Stimulated activated naive CD8-positive, alpha-beta T cell treated with anti-CD3 and anti-CD28 coated beads, Interleukin-15, amount 100 ng/mL, for 72 hours (primary cell): ENCODE measurements at regions not wholly inside any gene's neighbourhood (a gene's known extent, or its start where the extent isn't known, plus 50 kb on each side); places are given as distances from the start of the nearest gene placed in this dataset.
"Not testable (repeated sequence)": the region's sequence is repeated elsewhere in the genome, so short reads cannot be mapped to it uniquely, and the experiment has no call there.

ENCODE experiments used
- ATAC-seq: fragments of 150-1000 bp; cut with Tn5 transposase; 2 replicates; pipeline ENCODE4 v1.10.0; 2021; ENCODE audit warnings: mild to moderate bottlenecking, moderate library complexity
- DNase-seq, 2 donors: peaks; one replicate each; pipeline ENCODE4 v3.0.0; 2021 to 2022
- H3K27ac Mint-ChIP-seq, 2 donors: one replicate each; pipeline ENCODE4 v1.8.0; 2022; ENCODE audit warnings: mild to moderate bottlenecking in 2 of 2, mixed read lengths in 2 of 2, moderate library complexity in 2 of 2
- H3K27me3 Mint-ChIP-seq: one replicate; pipeline ENCODE4 v1.8.0; 2022; ENCODE audit warnings: mixed read lengths
- H3K4me1 Mint-ChIP-seq: one replicate; pipeline ENCODE4 v1.8.0; 2022; ENCODE audit warnings: mild to moderate bottlenecking, mixed read lengths
- H3K4me3 Mint-ChIP-seq, 2 donors: one replicate each; pipeline ENCODE4 v1.8.0; 2022; ENCODE audit warnings: mild to moderate bottlenecking in 2 of 2, mixed read lengths in 2 of 2, moderate library complexity in 1 of 2
- H3K9me3 Mint-ChIP-seq, 2 donors: one replicate each; pipeline ENCODE4 v1.8.0; 2022; ENCODE audit warnings: mixed read lengths in 2 of 2

DNA sequence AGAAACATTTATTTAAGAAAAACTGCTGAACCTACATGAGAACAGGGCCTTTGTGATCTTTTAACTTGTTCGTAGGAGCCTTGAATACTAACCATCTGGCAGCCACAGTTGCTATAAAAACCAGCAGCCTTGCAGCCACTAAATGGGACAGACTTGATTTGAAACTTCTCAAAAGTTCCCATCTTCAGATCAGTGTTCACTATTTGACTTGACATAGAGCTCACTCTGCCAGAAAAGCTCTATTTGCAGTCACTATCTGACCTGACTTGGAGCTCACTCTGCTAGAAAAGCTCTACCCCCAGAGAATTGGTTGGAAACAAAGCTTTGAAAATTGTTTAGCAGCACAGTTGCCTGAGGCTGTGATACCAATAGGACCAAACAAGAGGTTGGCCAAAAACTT, 119.3 kb upstream of the F13A1 start:
- H3K27ac Mint-ChIP-seq = no peak overlapping the region
- peaks cover 0 to 8% of the 10 kb centered on the region in 2 donors for H3K9me3 Mint-ChIP-seq
- H3K27me3 Mint-ChIP-seq = no peaks in the 10 kb centered on the region
- H3K4me1 Mint-ChIP-seq = no peaks in the 10 kb centered on the region
- no peak for ATAC-seq
- DNase-seq = no peak
- H3K4me3 Mint-ChIP-seq = no peak overlapping the region

DNA sequence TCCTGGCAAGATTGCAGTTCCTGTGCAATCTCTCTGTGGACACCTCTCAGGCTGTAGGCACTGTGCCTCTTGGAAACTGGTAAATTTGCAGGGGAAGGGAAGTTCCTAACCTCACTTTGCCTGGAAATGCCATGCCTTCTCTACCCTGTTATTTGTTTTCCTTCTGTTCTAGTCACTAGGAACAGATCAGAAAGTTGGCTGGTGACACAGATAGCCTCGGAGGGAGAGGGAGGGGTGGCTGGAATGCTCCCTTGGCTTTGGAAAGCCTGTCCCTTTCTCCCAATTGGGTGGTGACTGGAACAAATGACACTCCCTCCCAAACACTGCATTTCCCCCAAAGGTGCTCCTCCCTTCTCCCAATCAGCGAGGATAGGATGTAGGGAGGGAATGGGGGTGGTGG, 131.5 kb upstream of the F13A1 start:
- DNase-seq (no peak), ATAC-seq (no peak)
- H3K9me3 Mint-ChIP-seq = no peaks in the 10 kb centered on the region
- H3K4me3 Mint-ChIP-seq = no peak overlapping the region
- H3K4me1 Mint-ChIP-seq = no peaks in the 10 kb centered on the region
- H3K27ac Mint-ChIP-seq = no peak overlapping the region
- peaks cover 20% of the 10 kb centered on the region for H3K27me3 Mint-ChIP-seq

DNA sequence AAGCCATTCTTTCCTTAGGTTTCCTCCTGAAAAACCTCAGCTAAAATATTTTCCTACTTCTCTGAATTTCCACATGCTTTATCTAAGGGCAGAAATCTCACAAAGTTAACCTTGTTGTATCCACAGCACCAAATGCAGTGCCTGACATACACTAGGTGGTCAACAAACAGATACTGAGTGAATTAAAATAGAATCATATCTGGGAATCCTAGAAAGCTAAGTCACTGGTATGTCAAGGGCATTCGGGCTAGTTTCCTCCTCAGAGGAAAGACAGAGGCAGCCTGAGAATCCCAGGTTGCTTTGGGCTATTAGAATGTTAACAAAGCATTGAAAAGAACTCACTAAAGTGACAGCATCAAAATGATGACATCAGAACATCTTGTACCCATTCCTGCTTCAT, 132.7 kb upstream of the F13A1 start:
- H3K4me1 Mint-ChIP-seq = no peaks in the 10 kb centered on the region
- no peak for ATAC-seq
- H3K27ac Mint-ChIP-seq = no peak overlapping the region
- DNase-seq = no peak
- no peaks in the 10 kb centered on the region for H3K9me3 Mint-ChIP-seq
- H3K4me3 Mint-ChIP-seq = no peak overlapping the region
- peaks cover 26% of the 10 kb centered on the region for H3K27me3 Mint-ChIP-seq

DNA sequence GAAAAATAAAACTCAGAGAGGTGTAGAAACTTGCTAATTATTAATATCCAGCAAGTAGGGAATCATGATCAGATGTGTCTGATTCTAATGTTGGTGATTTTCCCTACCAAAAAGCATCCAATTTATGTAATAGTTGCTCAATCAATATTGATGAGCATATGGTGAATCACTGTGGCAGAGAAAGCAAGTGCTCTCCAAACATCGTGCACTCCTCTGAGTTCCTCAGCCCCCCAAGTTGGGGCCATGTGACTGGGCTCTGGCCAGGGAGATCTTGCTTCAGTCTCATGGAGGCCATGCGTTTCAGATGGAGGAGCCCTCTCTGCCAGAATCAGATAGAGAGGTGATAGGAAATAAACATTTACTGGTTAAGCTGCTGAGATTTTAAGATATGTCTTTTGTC, 133.2 kb upstream of the LY86 start:
- Mint-ChIP-seq H3K27ac (no peak overlapping the region), H3K27me3 (peaks cover 30% of the 10 kb centered on the region), H3K4me1 (no peaks in the 10 kb centered on the region), H3K4me3 (no peak overlapping the region), H3K9me3 (no peaks in the 10 kb centered on the region)
- ATAC-seq = no peak
- no peak for DNase-seq

DNA sequence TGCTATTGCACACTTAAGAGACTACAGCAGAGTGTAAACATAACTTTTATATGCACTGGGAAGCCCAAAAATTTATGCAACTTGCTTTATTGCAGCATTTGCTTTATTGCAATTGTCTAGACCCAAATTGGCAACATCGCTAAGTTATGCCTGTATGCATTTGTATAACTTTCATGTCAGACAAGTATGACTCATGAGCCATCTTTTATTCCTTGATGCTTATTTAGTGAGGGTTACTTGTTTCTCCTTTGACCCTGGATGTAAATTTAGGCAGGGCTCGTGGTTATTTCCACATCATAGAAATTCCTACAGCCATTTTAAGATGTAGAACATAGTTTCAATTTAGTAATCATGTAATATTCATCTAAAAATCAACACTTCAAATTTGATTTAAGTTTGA, 130.3 kb upstream of the LY86 start:
- H3K27ac Mint-ChIP-seq = no peak overlapping the region
- H3K4me1 Mint-ChIP-seq = no peaks in the 10 kb centered on the region
- no peaks in the 10 kb centered on the region for H3K9me3 Mint-ChIP-seq
- peaks cover 41% of the 10 kb centered on the region for H3K27me3 Mint-ChIP-seq
- H3K4me3 Mint-ChIP-seq = no peak overlapping the region
- ATAC-seq (no peak), DNase-seq (no peak)

DNA sequence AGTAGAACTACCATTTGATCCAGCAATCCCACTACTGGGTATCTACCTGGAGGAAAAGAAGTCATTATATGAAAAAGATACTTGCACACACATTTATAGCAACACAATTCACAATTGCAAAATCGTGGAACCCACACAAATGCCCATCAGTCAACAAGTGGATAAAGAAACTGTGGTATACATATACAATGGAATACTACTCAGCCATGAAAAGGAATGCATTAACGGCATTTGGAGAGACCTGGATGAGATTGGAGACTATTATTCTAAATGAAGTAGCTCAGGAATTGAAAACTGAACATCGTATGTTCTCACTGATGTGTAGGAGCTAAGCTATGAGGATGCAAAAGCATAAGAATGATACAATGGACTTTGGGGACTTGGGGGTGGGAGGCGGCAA, 128.6 kb upstream of the LY86 start:
- H3K27ac Mint-ChIP-seq, H3K4me1 Mint-ChIP-seq, H3K4me3 Mint-ChIP-seq, ATAC-seq, H3K9me3 Mint-ChIP-seq, DNase-seq: not testable (repeated sequence)
- peaks cover 47% of the 10 kb centered on the region for H3K27me3 Mint-ChIP-seq

DNA sequence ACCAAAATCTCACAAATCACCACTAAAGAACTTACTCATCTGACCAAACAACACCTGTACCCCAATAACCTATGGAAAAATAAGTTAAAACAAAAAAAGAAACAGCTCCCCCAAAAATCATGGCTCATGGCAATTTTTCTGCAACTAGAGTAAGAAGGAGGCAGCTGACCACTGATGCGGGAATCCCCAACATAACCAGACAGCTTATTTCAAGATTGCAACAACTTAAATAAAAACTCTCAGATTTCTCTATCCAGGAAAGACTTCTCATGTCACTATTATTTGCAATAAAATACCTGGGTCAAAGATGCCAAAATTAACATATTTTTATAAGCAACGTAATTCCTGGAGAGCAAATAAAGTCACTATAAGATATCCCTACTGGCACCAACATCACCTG, 128.1 kb upstream of the LY86 start:
- H3K27ac Mint-ChIP-seq = no peak overlapping the region
- H3K27me3 Mint-ChIP-seq = peaks cover 49% of the 10 kb centered on the region
- H3K9me3 Mint-ChIP-seq = no peaks in the 10 kb centered on the region
- no peak overlapping the region for H3K4me3 Mint-ChIP-seq
- H3K4me1 Mint-ChIP-seq = no peaks in the 10 kb centered on the region
- DNase-seq = no peak
- ATAC-seq = no peak

DNA sequence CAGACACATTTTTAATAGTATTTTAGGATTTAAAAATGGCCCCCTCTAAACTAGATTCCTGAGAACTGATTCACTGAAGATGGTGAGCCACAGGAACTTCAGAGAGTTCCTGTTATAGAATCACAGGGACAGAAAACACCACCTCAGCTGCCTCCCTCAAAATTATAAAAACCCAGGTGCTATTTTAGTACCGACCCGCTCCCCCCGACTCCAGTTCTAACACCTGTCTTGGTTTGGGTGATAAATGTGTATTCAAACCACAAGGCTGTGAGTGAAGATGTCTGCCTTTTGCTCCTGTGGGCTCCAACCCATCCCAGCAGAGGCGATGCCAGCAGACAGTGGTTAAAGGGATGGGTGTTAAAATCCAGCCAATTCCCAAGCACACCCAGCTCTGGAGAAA, 127.4 kb upstream of the LY86 start:
- H3K4me1 Mint-ChIP-seq = no peaks in the 10 kb centered on the region
- H3K27ac Mint-ChIP-seq = no peak overlapping the region
- no peak overlapping the region for H3K4me3 Mint-ChIP-seq
- ATAC-seq (no peak), DNase-seq (no peak)
- peaks cover 51% of the 10 kb centered on the region for H3K27me3 Mint-ChIP-seq
- no peaks in the 10 kb centered on the region for H3K9me3 Mint-ChIP-seq

DNA sequence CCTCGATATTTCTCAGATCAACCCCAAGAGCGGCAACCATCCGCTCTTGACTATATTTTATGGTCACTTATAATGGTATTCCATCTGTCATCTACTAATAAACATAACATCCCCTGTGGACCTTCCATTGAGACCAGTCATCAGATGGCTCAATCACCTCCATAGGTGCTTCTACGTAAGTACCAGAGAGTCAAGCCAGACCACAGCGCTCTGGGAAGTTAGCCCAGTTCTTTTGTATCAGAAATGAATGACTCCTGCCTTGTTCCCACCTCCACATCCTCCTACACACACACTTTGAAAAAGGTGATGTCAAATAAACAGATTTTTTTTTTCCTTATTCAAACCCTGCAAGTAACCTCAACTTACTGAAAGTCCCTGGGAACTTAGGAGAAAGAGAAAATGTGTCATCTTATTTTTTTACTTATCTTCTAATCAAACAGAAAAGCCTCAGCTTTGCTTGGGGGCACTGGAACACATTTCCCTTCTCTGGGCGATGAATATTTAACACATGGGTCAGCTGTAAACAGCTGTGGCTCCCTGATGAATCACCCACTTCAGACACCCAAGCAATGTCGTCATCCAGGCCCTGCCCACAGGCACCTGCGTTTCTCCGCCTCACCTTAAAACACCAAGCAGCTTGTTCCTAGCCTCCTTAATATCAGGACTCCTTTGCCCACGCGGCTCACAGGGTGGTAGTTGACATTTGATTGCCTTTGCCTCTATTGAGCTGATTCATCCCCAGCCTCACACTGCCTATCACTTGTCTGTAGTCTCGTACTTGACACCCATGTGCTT, 121.4 kb upstream of the LY86 start:
- Mint-ChIP-seq H3K4me3 (no peak overlapping the region), H3K4me1 (peaks cover 8% of the 10 kb centered on the region), H3K9me3 (peaks cover 5 to 16% of the 10 kb centered on the region in 2 donors), H3K27ac (no peak overlapping the region), H3K27me3 (peaks cover 31% of the 10 kb centered on the region)
- DNase-seq (peak in 1 of 2 donors; percentile 13), ATAC-seq (peak; percentile 58)

DNA sequence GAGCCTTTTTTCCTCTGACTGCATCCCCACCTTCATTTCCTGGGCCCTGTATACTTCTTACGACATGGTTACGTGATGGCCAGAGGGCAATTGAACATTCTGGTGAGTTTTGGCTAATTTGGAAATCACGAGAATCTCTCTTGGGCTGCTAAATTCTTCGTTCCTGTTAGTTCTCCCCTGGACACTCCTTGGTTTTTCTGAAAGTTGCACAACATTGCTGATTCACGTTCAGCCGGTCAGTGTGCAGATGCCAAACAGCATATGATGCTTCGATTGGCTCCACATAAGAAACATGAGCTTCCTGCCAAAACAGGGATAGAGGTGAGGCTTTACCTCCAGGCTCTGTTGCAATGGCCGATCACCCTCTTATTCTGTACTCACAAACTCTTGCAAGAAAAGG, 119.4 kb upstream of the LY86 start:
- ATAC-seq = no peak
- H3K27me3 Mint-ChIP-seq = peaks cover 25% of the 10 kb centered on the region
- DNase-seq = no peak
- no peak overlapping the region for H3K27ac Mint-ChIP-seq
- H3K9me3 Mint-ChIP-seq = peaks cover 5 to 16% of the 10 kb centered on the region in 2 donors
- no peak overlapping the region for H3K4me3 Mint-ChIP-seq
- peaks cover 8% of the 10 kb centered on the region for H3K4me1 Mint-ChIP-seq

DNA sequence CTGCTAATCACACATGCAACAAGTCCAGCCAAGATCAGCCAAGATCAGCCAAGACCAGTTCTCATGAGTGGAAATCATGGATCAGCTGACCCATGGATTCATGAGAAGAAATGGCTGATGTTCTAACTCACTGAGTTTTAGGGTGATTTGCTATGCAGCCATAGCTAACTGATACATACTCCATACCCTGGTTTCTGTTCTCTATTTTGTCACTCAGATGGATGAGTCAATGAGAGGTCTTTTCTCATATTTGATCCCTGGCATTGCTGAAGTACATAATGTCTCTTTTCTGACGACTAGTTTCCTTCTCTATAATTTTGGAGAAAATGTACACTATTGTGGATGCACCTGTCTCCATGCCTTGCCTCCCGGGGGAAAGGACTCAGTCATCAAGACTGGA, 118.4 kb upstream of the LY86 start:
- Mint-ChIP-seq H3K27me3 (peaks cover 18% of the 10 kb centered on the region), H3K27ac (no peak overlapping the region), H3K4me1 (peaks cover 8% of the 10 kb centered on the region), H3K4me3 (no peak overlapping the region), H3K9me3 (peaks cover 5 to 16% of the 10 kb centered on the region in 2 donors)
- no peak for DNase-seq
- no peak for ATAC-seq

DNA sequence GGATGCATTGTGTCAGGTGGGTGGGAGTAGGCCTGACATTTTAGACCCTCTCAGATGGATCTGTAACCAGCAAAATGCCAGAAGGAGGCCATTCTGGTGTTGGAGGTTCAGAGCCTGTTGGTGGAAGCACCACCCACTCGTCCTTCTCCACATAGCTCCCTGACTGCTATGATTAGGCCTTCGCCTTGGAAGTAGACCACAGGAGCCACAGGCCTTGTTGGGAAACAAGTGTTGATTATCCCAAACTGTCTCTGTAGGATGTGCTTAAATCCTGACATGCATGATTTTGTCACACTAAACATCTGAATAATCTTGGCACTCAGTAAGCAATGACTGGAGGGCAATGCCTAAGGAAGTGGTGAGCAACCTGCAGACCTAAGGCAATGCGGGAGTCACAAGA, 117.2 kb upstream of the LY86 start:
- Mint-ChIP-seq H3K27ac (no peak overlapping the region), H3K27me3 (peaks cover 13% of the 10 kb centered on the region), H3K9me3 (peaks cover 5 to 16% of the 10 kb centered on the region in 2 donors), H3K4me3 (no peak overlapping the region), H3K4me1 (peaks cover 8% of the 10 kb centered on the region)
- ATAC-seq (no peak), DNase-seq (no peak)

DNA sequence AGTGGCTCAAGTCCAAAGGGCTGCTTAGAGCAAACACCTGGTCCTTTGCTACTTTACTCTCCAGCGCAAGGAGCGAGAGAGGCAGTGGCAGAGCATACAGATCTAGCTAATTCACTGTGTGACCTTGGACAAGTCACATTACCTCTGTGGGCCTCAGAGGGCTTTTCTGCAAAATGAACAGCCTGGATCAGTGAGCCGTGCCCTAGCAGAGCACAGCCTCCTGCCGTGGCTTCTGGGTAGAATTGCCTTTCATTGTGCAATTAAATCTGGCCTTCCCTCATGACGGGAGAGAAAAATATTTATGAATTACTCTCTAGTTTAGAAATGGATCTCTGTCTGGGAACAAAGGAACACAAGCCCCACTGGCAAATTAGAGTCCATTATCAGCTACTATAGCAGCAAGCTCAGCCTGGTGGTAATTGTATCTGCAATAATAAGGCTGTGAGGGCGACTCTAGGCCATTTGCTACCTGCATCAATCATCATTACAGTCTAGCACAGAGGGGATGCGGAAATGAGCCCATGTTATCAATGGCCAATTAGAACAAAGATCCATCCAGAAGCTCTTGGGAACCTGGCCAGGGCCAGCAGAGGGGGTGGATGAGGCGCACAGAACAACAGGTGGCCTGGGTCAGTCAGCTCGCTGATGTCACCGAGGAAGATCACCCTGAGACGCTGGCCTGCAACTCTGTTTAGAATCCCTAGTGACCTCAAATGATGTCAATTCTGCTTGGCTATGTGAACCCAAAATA, 114.2 kb upstream of the LY86 start:
- H3K27me3 Mint-ChIP-seq = peaks cover 12% of the 10 kb centered on the region
- H3K4me1 Mint-ChIP-seq = no peaks in the 10 kb centered on the region
- H3K4me3 Mint-ChIP-seq = no peak overlapping the region
- H3K9me3 Mint-ChIP-seq = peaks cover 5 to 16% of the 10 kb centered on the region in 2 donors
- ATAC-seq = no peak
- no peak overlapping the region for H3K27ac Mint-ChIP-seq
- no peak for DNase-seq

DNA sequence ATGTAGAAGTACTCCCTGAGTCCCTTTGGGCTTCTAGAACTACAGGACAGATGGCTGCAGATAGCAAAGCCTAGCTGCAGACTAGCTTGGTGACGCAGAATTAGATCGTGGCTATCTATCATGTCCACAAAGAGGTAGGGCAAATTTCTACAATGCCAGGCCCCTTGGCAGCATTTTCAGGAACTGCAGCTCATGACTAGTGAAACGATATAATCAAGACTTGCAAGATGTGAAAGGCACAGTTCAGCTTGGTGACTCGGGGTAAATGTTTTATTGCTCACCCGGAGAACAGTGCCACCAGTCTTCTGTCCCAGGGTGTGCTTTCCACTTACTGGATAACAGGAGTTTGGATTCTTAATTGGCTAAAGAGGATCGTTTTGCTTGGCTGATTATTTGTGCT, 108.7 kb upstream of the LY86 start:
- ATAC-seq = no peak
- no peak overlapping the region for H3K27ac Mint-ChIP-seq
- H3K4me1 Mint-ChIP-seq = no peaks in the 10 kb centered on the region
- no peak for DNase-seq
- H3K27me3 Mint-ChIP-seq = peaks cover 23% of the 10 kb centered on the region
- peaks cover 7 to 9% of the 10 kb centered on the region in 2 donors for H3K9me3 Mint-ChIP-seq
- no peak overlapping the region for H3K4me3 Mint-ChIP-seq

DNA sequence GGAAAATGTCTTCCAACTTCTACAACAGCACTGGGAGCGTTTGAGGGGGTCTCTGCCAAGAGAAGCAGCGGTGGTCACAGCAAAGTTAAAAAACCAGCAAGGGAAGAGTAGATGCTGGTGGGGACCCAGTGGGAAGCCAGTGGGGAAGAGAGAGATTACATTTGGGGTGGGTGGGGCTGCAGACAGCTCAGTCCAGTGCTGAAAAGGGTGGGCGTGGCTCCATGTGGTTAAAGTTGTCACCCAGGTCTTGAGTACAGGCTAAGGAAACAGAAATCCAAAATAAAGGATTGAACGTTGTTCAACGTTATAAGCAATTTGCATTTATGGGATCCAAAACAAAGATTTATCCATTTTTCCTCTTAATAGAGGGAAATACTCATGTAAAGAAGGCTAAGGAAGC, 106.3 kb upstream of the LY86 start:
- no peak for ATAC-seq
- H3K27ac Mint-ChIP-seq = no peak overlapping the region
- H3K27me3 Mint-ChIP-seq = peaks cover 23% of the 10 kb centered on the region
- no peak overlapping the region for H3K4me3 Mint-ChIP-seq
- H3K9me3 Mint-ChIP-seq = peaks cover 7 to 9% of the 10 kb centered on the region in 2 donors
- H3K4me1 Mint-ChIP-seq = no peaks in the 10 kb centered on the region
- DNase-seq = no peak

DNA sequence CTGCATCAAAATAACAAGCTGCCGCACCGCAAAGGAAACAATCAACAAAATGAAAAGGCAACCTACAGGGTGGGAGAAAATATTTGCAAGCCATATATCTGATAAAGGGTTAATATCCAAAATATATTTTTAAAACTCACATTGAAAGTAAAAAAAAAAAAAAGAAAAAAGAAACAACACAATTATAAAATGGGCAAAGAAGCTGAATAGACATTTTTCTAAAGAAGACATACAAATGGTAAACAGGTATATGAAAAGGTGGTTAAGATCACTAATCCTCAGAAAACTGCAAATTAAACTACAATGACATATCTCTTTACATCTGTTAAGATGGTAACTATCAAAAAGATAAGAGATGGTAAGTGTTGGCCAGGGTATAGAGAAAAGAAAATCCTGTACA, 105.4 kb upstream of the LY86 start:
- Mint-ChIP-seq H3K4me3 (no peak overlapping the region), H3K27ac (no peak overlapping the region), H3K4me1 (no peaks in the 10 kb centered on the region), H3K27me3 (peaks cover 20% of the 10 kb centered on the region), H3K9me3 (peaks cover 7 to 9% of the 10 kb centered on the region in 2 donors)
- DNase-seq (no peak), ATAC-seq (no peak)
